Gastrocnemius medialis (tissue), 4 donors: ENCODE measurements at regions not wholly inside any gene's neighbourhood (a gene's known extent, or its start where the extent isn't known, plus 50 kb on each side); places are given as distances from the start of the nearest gene placed in this dataset.

ENCODE experiments used
- POLR2A ChIP-seq, 2 donors: fragments of 450-650 bp; IDR thresholded peaks; one replicate each; pipeline ENCODE4 v1.6.1; 2017; ENCODE audit warnings: antibody characterized with exemption in 2 of 2, mild to moderate bottlenecking in 2 of 2, moderate library complexity in 2 of 2
- TF ChIP-seq, protein P1 (sequence below), 5 experiments: fragments of 450-650 bp in 3 of 5; fragments of 200-600 bp in 2 of 5; sonication (generic) in 2 of 5; IDR thresholded peaks in 4 of 5; conservative IDR thresholded peaks in 1 of 5; 1 replicate in 4 of 5; 2 replicates in 1 of 5; pipeline ENCODE4 v1.5.1; 2016 to 2019; ENCODE audit warnings: antibody characterized with exemption in 5 of 5, mild to moderate bottlenecking in 3 of 5, moderate library complexity in 3 of 5

DNA sequence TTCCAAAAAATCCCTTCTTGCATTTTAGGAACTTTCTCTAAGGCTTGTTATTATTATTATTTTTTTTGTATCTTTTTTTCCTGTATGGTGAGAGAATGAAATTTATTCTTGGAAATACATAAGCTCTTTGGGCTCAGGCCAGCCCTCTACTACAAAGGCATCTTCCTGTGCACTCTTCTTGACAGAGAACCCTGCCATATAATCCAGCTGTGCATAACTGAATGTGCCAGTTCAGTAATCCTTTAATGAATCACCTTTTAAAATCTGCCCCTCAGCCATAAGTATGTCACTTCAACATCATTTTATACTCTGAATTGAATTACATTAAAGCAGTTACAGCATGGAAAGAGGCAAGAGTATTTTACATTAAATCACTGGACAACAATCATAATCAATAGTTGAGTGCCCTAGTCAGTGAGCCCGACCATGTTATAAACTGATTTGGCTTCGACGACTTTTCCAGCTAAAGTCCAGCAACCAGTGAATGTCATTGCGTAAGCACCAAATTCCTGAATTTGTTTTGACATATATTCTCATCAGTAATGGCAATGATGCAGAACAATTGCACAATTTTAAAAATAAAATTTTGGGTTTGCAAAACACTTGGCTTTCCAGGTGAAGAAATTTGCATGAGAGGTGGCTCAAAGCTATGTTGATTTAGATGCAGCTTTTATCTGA is 59.2 kb upstream of the KCNK2 start:
- TF ChIP-seq, protein P1, sequence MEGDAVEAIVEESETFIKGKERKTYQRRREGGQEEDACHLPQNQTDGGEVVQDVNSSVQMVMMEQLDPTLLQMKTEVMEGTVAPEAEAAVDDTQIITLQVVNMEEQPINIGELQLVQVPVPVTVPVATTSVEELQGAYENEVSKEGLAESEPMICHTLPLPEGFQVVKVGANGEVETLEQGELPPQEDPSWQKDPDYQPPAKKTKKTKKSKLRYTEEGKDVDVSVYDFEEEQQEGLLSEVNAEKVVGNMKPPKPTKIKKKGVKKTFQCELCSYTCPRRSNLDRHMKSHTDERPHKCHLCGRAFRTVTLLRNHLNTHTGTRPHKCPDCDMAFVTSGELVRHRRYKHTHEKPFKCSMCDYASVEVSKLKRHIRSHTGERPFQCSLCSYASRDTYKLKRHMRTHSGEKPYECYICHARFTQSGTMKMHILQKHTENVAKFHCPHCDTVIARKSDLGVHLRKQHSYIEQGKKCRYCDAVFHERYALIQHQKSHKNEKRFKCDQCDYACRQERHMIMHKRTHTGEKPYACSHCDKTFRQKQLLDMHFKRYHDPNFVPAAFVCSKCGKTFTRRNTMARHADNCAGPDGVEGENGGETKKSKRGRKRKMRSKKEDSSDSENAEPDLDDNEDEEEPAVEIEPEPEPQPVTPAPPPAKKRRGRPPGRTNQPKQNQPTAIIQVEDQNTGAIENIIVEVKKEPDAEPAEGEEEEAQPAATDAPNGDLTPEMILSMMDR (IDR thresholded peaks at IDR 0.05 in 4 of 5, conservative IDR thresholded peaks at IDR 0.05 in 1 of 5): no peak
- no peak for TF ChIP-seq POLR2A (IDR thresholded peaks at IDR 0.05)
